H9 (cell line): ENCODE measurements at regions not wholly inside any gene's neighbourhood (a gene's known extent, or its start where the extent isn't known, plus 50 kb on each side); places are given as distances from the start of the nearest gene placed in this dataset.

Source experiments
- DNase-seq: peaks from one replicate; pipeline ENCODE4 v3.0.0-alpha.2; 2017
- H2AFZ ChIP-seq: one replicate; pipeline ENCODE4 v1.6.1; 2013; ENCODE audit warnings: mild to moderate bottlenecking, low read length, control low read depth, moderate library complexity
- H2AK5ac ChIP-seq: 2 replicates; pipeline ENCODE4 v1.6.1; 2013; ENCODE audit warnings: low read length, control low read depth, mixed read lengths; ENCODE audit not compliant: insufficient read length
- H2BK120ac ChIP-seq: one replicate; pipeline ENCODE4 v1.6.1; 2013; ENCODE audit warnings: low read depth, mild to moderate bottlenecking, low read length, control low read depth, inconsistent platforms; ENCODE audit not compliant: poor library complexity, severe bottlenecking
- H2BK12ac ChIP-seq: 2 replicates; pipeline ENCODE4 v1.6.1; 2013; ENCODE audit warnings: low read length, control low read depth, mixed read lengths, low read depth; ENCODE audit not compliant: insufficient read length
- H2BK15ac ChIP-seq: 2 replicates; pipeline ENCODE4 v1.6.1; 2013; ENCODE audit warnings: low read depth, low read length, control low read depth
- H2BK20ac ChIP-seq: one replicate; pipeline ENCODE4 v1.6.1; 2013; ENCODE audit warnings: low read depth, mild to moderate bottlenecking, low read length, control low read depth, inconsistent platforms; ENCODE audit not compliant: poor library complexity, severe bottlenecking
- H2BK5ac ChIP-seq: 2 replicates; pipeline ENCODE4 v1.6.1; 2013; ENCODE audit warnings: low read length, control low read depth, mixed read lengths; ENCODE audit not compliant: insufficient read length
- H3K14ac ChIP-seq: 2 replicates; pipeline ENCODE4 v1.6.1; 2013; ENCODE audit warnings: low read length, control low read depth; ENCODE audit not compliant: insufficient read depth
- H3K18ac ChIP-seq: 2 replicates; pipeline ENCODE4 v1.6.1; 2013; ENCODE audit warnings: low read depth, mild to moderate bottlenecking, mixed read lengths, low read length, control low read depth; ENCODE audit not compliant: insufficient read length
- H3K23ac ChIP-seq: 2 replicates; pipeline ENCODE4 v1.6.1; 2013; ENCODE audit warnings: low read length, control low read depth, mixed read lengths, low read depth; ENCODE audit not compliant: insufficient read length
- H3K23me2 ChIP-seq: 2 replicates; pipeline ENCODE4 v1.6.1; 2013; ENCODE audit warnings: low read depth, mild to moderate bottlenecking, mixed read lengths, low read length, control low read depth; ENCODE audit not compliant: insufficient read length, poor library complexity, severe bottlenecking
- H3K27ac ChIP-seq: 2 replicates; pipeline ENCODE4 v1.5.1; 2013; ENCODE audit warnings: low read length, control low read depth, mixed read lengths, low read depth; ENCODE audit not compliant: insufficient read length
- H3K27me3 ChIP-seq: 2 replicates; pipeline ENCODE4 v1.6.1; 2013; ENCODE audit warnings: low read length, control low read depth, inconsistent platforms; ENCODE audit not compliant: insufficient read depth
- H3K4ac ChIP-seq: 2 replicates; pipeline ENCODE4 v1.6.1; 2013; ENCODE audit warnings: low read depth, mild to moderate bottlenecking, control low read depth, inconsistent platforms, low read length, moderate library complexity
- H3K4me1 ChIP-seq: 2 replicates; pipeline ENCODE4 v1.6.1; 2013; ENCODE audit warnings: low read length, control low read depth, inconsistent platforms; ENCODE audit not compliant: insufficient read depth
- H3K4me2 ChIP-seq: 2 replicates; pipeline ENCODE4 v1.6.1; 2013; ENCODE audit warnings: low read length, control low read depth, mixed read lengths; ENCODE audit not compliant: insufficient read length, insufficient read depth
- H3K56ac ChIP-seq: 2 replicates; pipeline ENCODE4 v1.6.1; 2013; ENCODE audit warnings: low read depth, mild to moderate bottlenecking, mixed read lengths, low read length, control low read depth; ENCODE audit not compliant: insufficient read length
- H3K79me1 ChIP-seq: 2 replicates; pipeline ENCODE4 v1.6.1; 2013; ENCODE audit warnings: low read depth, mild to moderate bottlenecking, moderate library complexity, low read length, control low read depth, inconsistent platforms; ENCODE audit not compliant: insufficient read depth, poor library complexity, severe bottlenecking
- H3K79me2 ChIP-seq: 2 replicates; pipeline ENCODE4 v1.6.1; 2013; ENCODE audit warnings: low read length, control low read depth, inconsistent platforms; ENCODE audit not compliant: insufficient read depth
- H3K9ac ChIP-seq: 2 replicates; pipeline ENCODE4 v1.6.1; 2013; ENCODE audit warnings: low read length, control low read depth, mixed read lengths; ENCODE audit not compliant: insufficient read length; ENCODE audit errors: extremely low read depth
- H3K9me3 ChIP-seq: one replicate; pipeline ENCODE4 v1.6.1; 2013; ENCODE audit warnings: low read depth, low read length, inconsistent platforms; ENCODE audit not compliant: control insufficient read depth
- H3T11ph ChIP-seq: one replicate; pipeline ENCODE4 v1.6.1; 2013; ENCODE audit warnings: mild to moderate bottlenecking, low read length, control low read depth, inconsistent platforms
- H4K20me1 ChIP-seq: one replicate; pipeline ENCODE4 v1.6.1; 2013; ENCODE audit not compliant: control insufficient read depth, insufficient read length, insufficient read depth
- H4K5ac ChIP-seq: 2 replicates; pipeline ENCODE4 v1.6.1; 2013; ENCODE audit warnings: low read depth, mild to moderate bottlenecking, mixed read lengths, low read length, control low read depth; ENCODE audit not compliant: insufficient read length
- H4K8ac ChIP-seq: replicated peaks from 2 replicates; pipeline ENCODE4 v1.6.1; 2013; ENCODE audit warnings: low read length, control low read depth, mixed read lengths, low read depth; ENCODE audit not compliant: insufficient read length
- H4K91ac ChIP-seq: 2 replicates; pipeline ENCODE4 v1.6.1; 2013; ENCODE audit warnings: low read depth, mild to moderate bottlenecking, moderate library complexity, mixed read lengths, low read length, control low read depth; ENCODE audit not compliant: insufficient read length
- H3K27ac Mint-ChIP-seq, 3 experiments: 2 replicates in 2 of 3; 3 replicates in 1 of 3; pipeline ENCODE4 v1.8.0; 2020 to 2021; ENCODE audit warnings: mixed read lengths in 3 of 3, mild to moderate bottlenecking in 1 of 3, moderate library complexity in 1 of 3
- H3K27me3 Mint-ChIP-seq: 2 replicates; pipeline ENCODE4 v1.8.0; 2021; ENCODE audit warnings: low read depth, mild to moderate bottlenecking, moderate library complexity, mixed read lengths
- H3K36me3 Mint-ChIP-seq, 3 experiments: 2 replicates in 2 of 3; 3 replicates in 1 of 3; pipeline ENCODE4 v1.8.0; 2020 to 2021; ENCODE audit warnings: low read depth in 3 of 3, mixed read lengths in 3 of 3; ENCODE audit not compliant: insufficient read depth in 1 of 3
- H3K4me1 Mint-ChIP-seq, 2 experiments: 2 replicates each; pipeline ENCODE4 v1.8.0; 2020; ENCODE audit warnings: mixed read lengths in 2 of 2
- H3K4me3 Mint-ChIP-seq, 2 experiments: 2 replicates in 1 of 2; 3 replicates in 1 of 2; pipeline ENCODE4 v1.8.0; 2020 to 2021; ENCODE audit warnings: mild to moderate bottlenecking in 2 of 2, mixed read lengths in 2 of 2, moderate library complexity in 1 of 2
- H3K9me3 Mint-ChIP-seq, 2 experiments: 2 replicates in 1 of 2; 3 replicates in 1 of 2; pipeline ENCODE4 v1.8.0; 2020; ENCODE audit warnings: mild to moderate bottlenecking in 2 of 2, mixed read lengths in 2 of 2, moderate library complexity in 1 of 2
- CTCF ChIP-seq: fragments of 200-600 bp; sonication (generic); conservative IDR thresholded peaks from 3 replicates; pipeline ENCODE4 v1.8.0; 2021; ENCODE audit warnings: antibody characterized with exemption, mild to moderate bottlenecking
- WGBS: extraction: QIAGEN DNeasy Blood & Tissue Kit; methylation state at CpG from one replicate; pipeline ENCODE4 v1.1.7; 2013; ENCODE audit warnings: missing lambda C conversion rate, low lambda C conversion rate, mixed read lengths; ENCODE audit not compliant: insufficient read length; ENCODE audit errors: extremely low coverage; 5-methylcytosine and 5-hydroxymethylcytosine counted together

- H3K18ac ChIP-seq = no peak overlapping the region
- no peaks in the 10 kb centered on the region for H4K20me1 ChIP-seq
- H3K4me3 Mint-ChIP-seq = no peak overlapping the region
- H3K36me3 Mint-ChIP-seq = no peaks in the 10 kb centered on the region
- H4K8ac ChIP-seq = no peak overlapping the region
- no peak overlapping the region for H3K4ac ChIP-seq
- no peak overlapping the region for H2BK20ac ChIP-seq
- no peak overlapping the region for H4K91ac ChIP-seq
- H3K4me2 ChIP-seq = no peak overlapping the region
- H3K79me1 ChIP-seq = no peaks in the 10 kb centered on the region
- H3K27me3 ChIP-seq = no peaks in the 10 kb centered on the region
- H3K9me3 Mint-ChIP-seq = no peaks in the 10 kb centered on the region
- no peak overlapping the region for H3K14ac ChIP-seq
- H3T11ph ChIP-seq = no peak overlapping the region
- H3K27ac Mint-ChIP-seq = no peak overlapping the region
- peaks cover 10% of the 10 kb centered on the region for H3K27me3 Mint-ChIP-seq
- peaks cover 0 to 6% of the 10 kb centered on the region in 2 experiments; a peak in 1 of 4 replicates for H3K4me1 Mint-ChIP-seq
- H3K9ac ChIP-seq = no peak overlapping the region
- H4K5ac ChIP-seq = no peak overlapping the region
- H2AFZ ChIP-seq = no peak overlapping the region
- H3K79me2 ChIP-seq = no peaks in the 10 kb centered on the region
- no peak overlapping the region for H2AK5ac ChIP-seq
- H2BK5ac ChIP-seq = no peak overlapping the region
- H3K9me3 ChIP-seq = no peaks in the 10 kb centered on the region
- no peak overlapping the region for H3K56ac ChIP-seq
- no peaks in the 10 kb centered on the region for H3K23me2 ChIP-seq
- no peak overlapping the region for H2BK12ac ChIP-seq
- no peak overlapping the region for H3K23ac ChIP-seq
- no CpG with 5 or more reads among the region's 5 CpGs for WGBS
- no peaks in the 10 kb centered on the region for H3K4me1 ChIP-seq
- no peak overlapping the region for H3K27ac ChIP-seq
- no peak for DNase-seq
- H2BK15ac ChIP-seq = no peak overlapping the region
- TF ChIP-seq CTCF = no peak
- H2BK120ac ChIP-seq = no peak overlapping the region
These were observed 636.5 kb upstream of the TBX3 start for GRCh38 chr12:115320451-115320850.
